ENCODE measurements at regions not wholly inside any gene's neighbourhood (a gene's known extent, or its start where the extent isn't known, plus 50 kb on each side); places are given as distances from the start of the nearest gene placed in this dataset.
A peak's percentile ranks its signal among the peaks of the same experiment; 100 is the strongest.
"Not testable (repeated sequence)": the region's sequence is repeated elsewhere in the genome, so short reads cannot be mapped to it uniquely, and the experiment has no call there.

GRCh38 chr15:85267158-85267857 lies 113.1 kb upstream of the AKAP13 start:
- not testable (repeated sequence) for DNase-seq

- DNase-seq, result no peak
Measured at GRCh38 chr15:85274315-85275050, 105.9 kb upstream of the AKAP13 start.

- DNase-seq, result no peak
Measured at GRCh38 chr15:85276508-85276907, 103.9 kb upstream of the AKAP13 start.

- DNase-seq, result no peak
Measured at GRCh38 chr15:85276921-85277320, 103.5 kb upstream of the AKAP13 start.

- DNase-seq, result no peak
Measured at GRCh38 chr15:85277847-85278370, 102.5 kb upstream of the AKAP13 start.

GRCh38 chr15:85280203-85280602 lies 100.2 kb upstream of the AKAP13 start:
- no peak for DNase-seq

- no peak for DNase-seq
Measured at GRCh38 chr15:85281293-85281882, 99.0 kb upstream of the AKAP13 start.

GRCh38 chr15:85282504-85283115 lies 97.8 kb upstream of the AKAP13 start:
- DNase-seq, result no peak

- not testable (repeated sequence) for DNase-seq
Measured at GRCh38 chr15:85283815-85284214, 96.6 kb upstream of the AKAP13 start.

GRCh38 chr15:85284497-85284896 lies 95.9 kb upstream of the AKAP13 start:
- DNase-seq, result no peak

GRCh38 chr15:85289677-85290365 lies 90.6 kb upstream of the AKAP13 start:
- DNase-seq, result peak; percentile 57

GRCh38 chr15:85292583-85292982 lies 87.8 kb upstream of the AKAP13 start:
- DNase-seq, result not testable (repeated sequence)

GRCh38 chr15:85296615-85297402 lies 83.6 kb upstream of the AKAP13 start:
- DNase-seq, result peak; percentile 53

- DNase-seq, result no peak
Measured at GRCh38 chr15:85297537-85297936, 82.9 kb upstream of the AKAP13 start.

- DNase-seq, result no peak
Measured at GRCh38 chr15:85298366-85298765, 82.0 kb upstream of the AKAP13 start.

GRCh38 chr15:85298941-85299340 lies 81.5 kb upstream of the AKAP13 start:
- DNase-seq, result no peak

GRCh38 chr15:85302271-85302670 lies 78.1 kb upstream of the AKAP13 start:
- no peak for DNase-seq

- DNase-seq, result no peak
Measured at GRCh38 chr15:85305050-85305449, 75.4 kb upstream of the AKAP13 start.

GRCh38 chr15:85306946-85307686 lies 73.3 kb upstream of the AKAP13 start:
- no peak for DNase-seq

- DNase-seq, result no peak
Measured at GRCh38 chr15:85307687-85308045, 72.7 kb upstream of the AKAP13 start.

GRCh38 chr15:85311647-85312046 lies 68.8 kb upstream of the AKAP13 start:
- DNase-seq, result no peak

All from NCI-H1694 treated with DMSO at 0.1 percent for 48 hours (cell line).